ENCODE measurements at regions not wholly inside any gene's neighbourhood (a gene's known extent, or its start where the extent isn't known, plus 50 kb on each side); places are given as distances from the start of the nearest gene placed in this dataset.

DNA sequence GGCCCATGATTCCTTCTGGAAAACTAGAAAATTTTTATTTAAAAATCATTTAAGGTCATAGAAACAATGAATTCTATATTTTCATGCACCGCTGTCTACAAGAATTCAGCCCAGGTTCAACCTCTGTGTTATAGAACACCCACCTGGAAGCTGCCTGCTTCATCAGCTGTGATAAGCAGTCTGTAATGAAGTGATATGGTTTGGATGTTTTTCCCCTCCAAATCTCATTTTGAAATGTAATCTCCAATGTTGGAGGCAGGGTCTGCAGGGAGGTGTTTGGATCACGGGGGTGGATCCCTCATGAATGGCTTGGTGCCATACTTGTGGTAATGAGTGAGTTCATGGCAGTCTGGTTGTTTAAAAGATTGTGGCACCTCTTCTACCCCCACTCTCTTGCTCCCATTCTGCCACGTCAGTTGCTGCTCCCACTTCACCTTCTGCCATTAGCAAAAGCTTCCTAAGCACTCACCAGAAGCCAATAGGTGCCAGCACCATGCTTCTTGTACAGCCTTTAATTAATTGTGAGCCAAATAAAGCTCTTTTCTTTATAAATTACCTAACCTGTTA lies 55.6 kb downstream of the MRPL32 start:
- DNase-seq, result no peak

DNA sequence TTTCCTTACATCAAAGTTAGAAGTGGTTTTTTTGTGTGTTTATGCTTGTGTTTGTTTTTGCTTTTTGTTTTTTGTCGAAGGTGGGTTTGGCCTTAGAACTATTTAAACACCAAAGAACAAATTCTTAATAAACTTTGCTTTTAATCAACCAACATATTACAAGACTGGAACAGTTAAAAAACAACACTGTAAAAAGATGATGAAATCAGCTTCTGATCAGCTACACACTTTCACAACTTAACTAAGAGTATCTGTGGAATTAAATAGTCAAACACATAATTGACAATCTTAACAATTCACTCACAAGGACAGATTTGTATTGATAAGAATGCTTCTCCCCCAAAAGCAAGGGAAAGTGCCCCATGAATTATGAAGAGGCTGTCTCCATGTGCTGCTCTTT lies 58.8 kb downstream of the MRPL32 start:
- DNase-seq, result no peak

GRCh38 chr7:42991913-42992591 lies 59.9 kb downstream of the MRPL32 start:
- DNase-seq, result no peak

DNA sequence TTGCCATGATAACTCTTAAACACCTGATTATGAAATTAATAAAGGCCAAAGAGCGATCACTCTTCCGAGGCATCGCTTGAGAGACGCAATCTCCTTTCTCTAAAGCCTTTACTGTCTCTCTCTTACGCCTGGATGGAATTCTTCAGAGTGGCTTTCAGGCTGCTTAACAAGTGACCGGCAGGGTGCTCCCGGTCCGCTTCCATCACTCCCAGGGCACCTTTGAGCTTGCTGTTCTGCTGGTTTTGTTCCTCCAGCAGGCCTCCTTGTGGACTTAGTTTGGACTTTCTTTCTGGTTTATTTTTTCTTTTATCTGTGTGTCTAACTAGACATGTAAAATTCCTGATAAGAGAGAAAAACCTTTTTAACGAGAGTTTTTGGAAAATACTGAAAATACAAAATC lies 60.9 kb downstream of the MRPL32 start:
- no peak for DNase-seq

DNA sequence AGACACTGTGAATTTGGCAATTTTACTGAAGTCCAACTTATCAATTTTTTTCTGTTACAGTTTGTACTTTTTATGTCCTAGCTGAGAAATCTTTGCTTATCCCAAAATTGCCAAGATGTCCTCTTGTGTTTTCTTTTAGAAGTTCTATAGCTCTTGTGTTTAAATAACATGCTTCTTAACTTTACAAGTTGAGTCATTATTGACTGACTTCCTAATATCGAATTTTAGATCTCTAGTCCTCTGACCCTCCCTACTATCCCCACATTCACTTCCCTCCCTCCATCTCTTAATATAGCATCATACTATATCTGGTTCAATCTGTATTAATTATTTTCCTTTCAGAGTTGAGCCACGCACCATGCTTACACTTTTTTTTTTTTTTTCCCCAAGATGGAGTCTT lies 61.9 kb downstream of the MRPL32 start:
- DNase-seq, result no peak

DNA sequence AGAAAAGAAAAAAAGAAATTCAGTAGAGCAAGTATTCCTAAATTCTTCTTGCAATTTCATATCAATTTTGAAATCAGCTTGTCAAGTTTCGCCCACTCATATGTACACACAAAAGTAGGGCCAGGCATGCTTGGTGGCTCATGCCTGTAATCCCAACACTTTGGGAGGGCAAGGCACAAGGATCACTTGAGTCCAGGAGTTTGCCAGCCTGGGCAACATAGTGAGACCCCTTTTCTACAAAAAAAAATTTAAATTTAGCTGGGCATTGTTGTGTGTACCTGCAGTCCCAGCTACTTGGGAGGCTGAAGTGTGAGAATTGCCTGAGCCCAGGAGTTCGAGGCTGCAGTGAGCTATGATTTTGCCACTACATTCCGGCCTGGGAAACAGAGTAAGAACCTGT lies 65.4 kb downstream of the MRPL32 start:
- DNase-seq, result no peak

DNA sequence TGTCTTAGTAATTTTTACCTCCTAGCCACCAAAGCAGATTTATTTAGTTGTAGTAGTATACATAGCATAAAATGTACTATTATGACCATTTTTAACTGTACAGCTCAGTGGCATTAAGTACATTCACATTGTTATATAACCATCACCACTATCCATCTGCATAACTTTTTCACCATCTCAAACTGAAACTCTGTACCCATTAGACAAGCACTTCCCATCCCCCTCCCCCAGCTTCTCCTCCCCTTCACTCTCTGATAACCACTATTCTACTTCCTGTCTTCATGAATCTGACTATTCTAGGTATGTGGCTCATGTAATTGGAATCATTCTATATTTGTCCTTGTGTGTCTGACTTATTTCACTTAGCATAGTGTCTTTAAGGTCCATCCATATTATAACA lies 71.9 kb downstream of the MRPL32 start:
- DNase-seq, result no peak

DNA sequence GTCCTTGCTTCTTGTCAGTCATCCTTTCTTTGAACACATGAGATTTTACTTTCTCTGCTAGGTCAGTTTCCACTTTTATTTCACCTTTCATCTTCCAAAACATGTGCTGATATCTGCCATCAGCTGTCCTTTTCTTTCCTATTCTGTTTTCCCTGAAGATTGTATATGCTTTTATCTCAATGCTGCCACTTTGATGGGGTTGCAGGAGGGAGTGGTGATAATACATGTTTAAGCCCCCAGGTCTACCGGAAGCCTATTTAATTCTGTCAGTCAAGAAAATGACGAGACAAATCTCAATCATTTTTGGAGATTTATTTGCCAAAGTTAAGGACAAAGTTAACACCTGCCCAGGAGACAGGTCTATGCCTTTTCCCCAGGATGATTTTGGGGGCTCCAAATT lies 73.8 kb downstream of the MRPL32 start:
- no peak for DNase-seq

DNA sequence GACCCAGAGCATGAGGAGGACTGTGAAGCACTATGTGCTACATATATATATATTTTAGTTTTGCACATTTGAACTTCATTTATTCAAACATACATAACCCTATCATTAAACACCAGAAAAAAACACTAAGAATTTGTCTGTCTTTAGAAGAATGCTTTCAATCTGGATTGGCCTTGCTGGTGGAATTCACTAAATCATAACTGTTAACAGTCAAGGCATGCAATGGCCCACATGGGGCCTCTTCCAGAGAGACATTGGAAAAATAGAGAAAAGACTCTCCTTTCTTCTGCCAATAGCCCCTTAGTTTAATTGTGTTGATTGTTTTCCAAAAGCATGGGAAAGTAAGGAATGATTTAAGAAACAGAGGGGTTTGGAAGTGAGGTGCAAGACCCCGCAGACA lies 77.9 kb downstream of the MRPL32 start:
- DNase-seq, result no peak

GRCh38 chr7:43011879-43012278 lies 79.7 kb downstream of the MRPL32 start:
- DNase-seq, result no peak

GRCh38 chr7:43014406-43014805 lies 82.2 kb downstream of the MRPL32 start:
- DNase-seq, result no peak

GRCh38 chr7:43015301-43015700 lies 83.1 kb downstream of the MRPL32 start:
- DNase-seq, result no peak

DNA sequence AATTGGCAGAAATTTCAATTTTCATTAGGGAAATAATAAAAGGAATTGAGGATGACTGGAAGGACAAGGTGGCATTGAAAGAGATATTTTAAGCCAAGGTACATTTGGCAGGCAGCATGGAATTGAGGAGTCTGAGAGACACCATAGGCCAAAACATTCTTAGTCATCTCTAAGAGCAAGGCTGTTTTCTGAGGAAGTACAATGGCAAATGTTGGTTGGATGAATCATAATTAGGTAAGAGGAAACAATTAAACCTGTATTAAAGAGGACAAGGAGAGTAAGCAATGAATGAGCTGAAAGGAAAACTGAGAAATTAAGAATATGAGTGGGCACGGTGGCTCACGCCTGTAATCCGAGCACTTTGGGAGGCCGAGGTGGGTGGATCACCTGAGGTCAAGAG lies 86.3 kb downstream of the MRPL32 start:
- no peak for DNase-seq

DNA sequence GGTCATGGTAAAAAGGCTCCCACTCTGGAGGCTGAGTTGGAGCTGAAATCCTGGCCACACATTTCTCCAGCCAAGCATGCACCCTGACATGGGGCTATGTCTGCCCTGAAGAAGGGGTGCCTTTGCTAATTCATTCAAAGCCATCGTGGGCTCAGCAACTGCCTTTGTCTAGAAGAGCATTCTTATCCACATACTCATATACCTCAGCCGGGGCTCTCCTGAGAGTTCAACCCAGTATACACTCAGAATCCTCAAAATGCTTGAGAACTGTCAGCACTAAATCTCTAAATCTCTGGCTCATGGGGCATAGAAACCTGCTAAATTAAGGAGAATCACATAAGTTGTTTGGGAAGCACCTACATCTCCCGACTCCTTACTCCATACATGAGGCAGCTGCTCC lies 89.3 kb downstream of the MRPL32 start:
- no peak for DNase-seq

DNA sequence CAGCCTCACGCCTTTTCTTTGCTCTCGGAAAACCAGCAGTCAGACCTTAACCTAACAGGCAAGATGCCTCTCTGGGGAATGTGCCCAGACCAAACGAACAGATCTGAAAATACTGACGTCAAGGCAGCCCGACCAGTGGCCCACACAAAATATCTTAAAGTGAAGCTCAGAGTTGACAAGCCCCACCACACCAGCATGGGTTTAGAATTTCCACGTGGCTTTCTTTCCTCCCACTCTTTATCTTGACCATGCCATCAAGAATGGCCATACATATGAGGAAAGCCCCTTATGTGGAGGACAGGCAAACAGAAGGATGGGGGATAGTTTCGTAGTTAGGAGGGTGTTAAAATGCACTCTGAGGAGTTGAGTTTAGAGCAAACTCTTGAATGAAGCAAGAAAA lies 89.8 kb downstream of the MRPL32 start:
- no peak for DNase-seq

GRCh38 chr7:43033369-43033768 lies 79.1 kb upstream of the HECW1 start:
- DNase-seq, result no peak

DNA sequence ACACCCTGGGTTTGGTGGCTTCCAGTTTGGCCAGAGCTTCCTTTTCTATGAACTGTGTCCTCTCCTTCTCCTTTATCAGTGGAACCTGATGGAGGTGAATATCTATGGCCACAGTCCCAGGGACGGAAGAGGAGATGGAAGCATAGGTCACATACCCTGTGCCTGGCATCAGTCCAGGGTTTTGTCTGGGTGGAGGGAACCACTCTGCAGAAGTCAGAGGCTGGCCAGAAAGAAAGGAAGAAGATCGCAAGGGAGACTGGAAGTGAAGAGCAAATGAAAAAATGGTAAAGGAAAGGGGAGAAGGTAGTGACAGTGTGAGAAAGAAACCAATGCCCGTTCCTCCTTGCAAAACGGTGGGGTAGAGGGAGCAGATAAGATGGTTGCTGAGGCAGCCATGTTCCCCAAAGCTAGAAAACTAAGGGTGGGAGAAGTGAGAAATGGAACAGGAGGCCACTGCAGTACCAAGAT lies 77.9 kb upstream of the HECW1 start:
- no peak for DNase-seq

- no peak for DNase-seq
Observed at GRCh38 chr7:43037531-43037930, 74.9 kb upstream of the HECW1 start.

- peak in 1 of 56 donors; percentile 3 for DNase-seq
Observed at GRCh38 chr7:43038254-43038653, 74.2 kb upstream of the HECW1 start.

DNA sequence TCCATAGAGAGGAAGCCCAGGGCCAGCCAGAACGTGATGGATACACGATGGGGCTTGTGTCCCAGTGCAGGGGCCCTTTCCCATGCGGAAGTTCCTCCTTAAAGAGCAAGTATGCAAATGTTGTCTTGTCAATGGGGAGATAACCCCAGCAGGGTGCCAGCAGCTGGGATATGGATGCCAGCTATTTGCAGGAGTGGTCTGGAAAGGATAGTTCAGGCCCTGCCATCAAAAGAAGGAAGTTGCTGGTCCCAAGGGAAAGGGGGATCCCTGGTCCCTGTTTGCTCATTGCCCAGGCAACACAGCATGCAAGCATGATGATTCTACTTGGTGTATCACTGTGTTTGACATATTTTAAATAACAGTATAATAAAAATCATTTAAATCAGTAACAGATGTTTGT lies 73.1 kb upstream of the HECW1 start:
- DNase-seq, result no peak

- DNase-seq, result no peak
Observed at GRCh38 chr7:43040461-43040860, 72.0 kb upstream of the HECW1 start.

GRCh38 chr7:43041105-43041504 lies 71.3 kb upstream of the HECW1 start:
- DNase-seq, result no peak

- DNase-seq, result no peak
Observed at GRCh38 chr7:43041724-43042123, 70.7 kb upstream of the HECW1 start.

- DNase-seq, result no peak
Observed at GRCh38 chr7:43042302-43042701, 70.1 kb upstream of the HECW1 start.

Measured in nucleus accumbens (tissue), 56 donors.